IMR-90 (cell line): ENCODE measurements at regions not wholly inside any gene's neighbourhood (a gene's known extent, or its start where the extent isn't known, plus 50 kb on each side); places are given as distances from the start of the nearest gene placed in this dataset.

Experiments
- ATAC-seq: fragments of 200-7000 bp; cut with Tn5 transposase; 2 replicates; pipeline ENCODE4 v1.9.1; 2020; ENCODE audit warnings: low read depth, mild to moderate bottlenecking, moderate library complexity
- BruUV-seq: library from RNA; stranded (reverse); fragments of 400-500 nt; replicated peaks from 2 replicates; lab custom pipeline; 2021; lab: Mats Ljungman, UMichigan
- CTCF ChIA-PET: fragments of 300-600 bp; formaldehyde crosslinking; extraction: SDS; loops from one replicate; lab custom pipeline; 2021; ENCODE audit warnings: antibody characterized with exemption; lab: Yijun Ruan, JAX
- POLR2A ChIA-PET: fragments of 300-600 bp; sonication (Branson Sonifier 250); formaldehyde crosslinking; loops from one replicate; lab custom pipeline; 2022; ENCODE audit warnings: antibody characterized with exemption; ENCODE audit not compliant: unreplicated experiment; lab: Charles Lee
- DNase-seq: peaks from one replicate; pipeline ENCODE4 v3.0.0; 2013
- H2AFZ ChIP-seq: replicated peaks from 2 replicates; pipeline ENCODE3; 2013; ENCODE audit warnings: low read length, mild to moderate bottlenecking; ENCODE audit not compliant: poor library complexity
- H2AK5ac ChIP-seq: 2 replicates; pipeline ENCODE4 v1.6.1; 2013; ENCODE audit warnings: low read depth, low read length, inconsistent platforms
- H2AK9ac ChIP-seq: replicated peaks from 2 replicates; pipeline ENCODE3; 2013; ENCODE audit warnings: mild to moderate bottlenecking, low read depth, low read length, moderate library complexity; ENCODE audit not compliant: poor library complexity
- H2BK120ac ChIP-seq: 2 replicates; pipeline ENCODE4 v1.6.1; 2013; ENCODE audit warnings: low read depth, low read length, inconsistent platforms
- H2BK15ac ChIP-seq: 3 replicates; pipeline ENCODE4 v1.6.1; 2013; ENCODE audit warnings: low read depth, low read length, inconsistent platforms
- H2BK20ac ChIP-seq: 2 replicates; pipeline ENCODE4 v1.6.1; 2013; ENCODE audit warnings: low read depth, mild to moderate bottlenecking, inconsistent platforms, low read length, moderate library complexity
- H2BK5ac ChIP-seq: 2 replicates; pipeline ENCODE4 v1.6.1; 2013; ENCODE audit warnings: mild to moderate bottlenecking, low read depth, low read length, inconsistent platforms; ENCODE audit not compliant: poor library complexity, severe bottlenecking
- H3K14ac ChIP-seq: replicated peaks from 2 replicates; pipeline ENCODE4 v1.6.1; 2013; ENCODE audit warnings: low read depth, low read length, inconsistent platforms
- H3K18ac ChIP-seq: 2 replicates; pipeline ENCODE4 v1.6.1; 2013; ENCODE audit warnings: low read depth, low read length, control low read depth
- H3K23ac ChIP-seq: 2 replicates; pipeline ENCODE4 v1.6.1; 2013; ENCODE audit warnings: low read depth, low read length, inconsistent platforms
- H3K27ac ChIP-seq: 2 replicates; pipeline ENCODE4 v1.5.1; 2013; ENCODE audit warnings: mild to moderate bottlenecking, control low read depth, low read length; ENCODE audit not compliant: insufficient read depth
- H3K27me3 ChIP-seq: 2 replicates; pipeline ENCODE4 v1.6.1; 2013; ENCODE audit warnings: low read length; ENCODE audit not compliant: control insufficient read depth, insufficient read depth
- H3K36me3 ChIP-seq: 2 replicates; pipeline ENCODE4 v1.6.1; 2013; ENCODE audit warnings: low read length, mixed read lengths; ENCODE audit not compliant: control insufficient read depth, insufficient read depth
- H3K4ac ChIP-seq: 2 replicates; pipeline ENCODE4 v1.6.1; 2013; ENCODE audit warnings: low read depth, low read length, inconsistent platforms
- H3K4me1 ChIP-seq: 2 replicates; pipeline ENCODE4 v1.6.1; 2013; ENCODE audit warnings: low read length, mixed read lengths; ENCODE audit not compliant: control insufficient read depth, insufficient read depth
- H3K4me2 ChIP-seq: 2 replicates; pipeline ENCODE4 v1.6.1; 2013; ENCODE audit warnings: low read depth, mild to moderate bottlenecking, control low read depth, low read length, moderate library complexity
- H3K4me3 ChIP-seq: 2 replicates; pipeline ENCODE4 v1.5.1; 2013; ENCODE audit warnings: low read depth, mild to moderate bottlenecking, control low read depth, low read length, moderate library complexity; ENCODE audit not compliant: insufficient read depth
- H3K56ac ChIP-seq: 2 replicates; pipeline ENCODE4 v1.6.1; 2013; ENCODE audit warnings: low read length, inconsistent platforms; ENCODE audit not compliant: insufficient read depth; ENCODE audit errors: extremely low read depth
- H3K79me1 ChIP-seq, 2 experiments: 2 replicates each; pipeline ENCODE4 v1.6.1; 2013; ENCODE audit warnings: low read length in 2 of 2, inconsistent platforms in 1 of 2, low read depth in 1 of 2
- H3K9ac ChIP-seq: 2 replicates; pipeline ENCODE4 v1.6.1; 2013; ENCODE audit warnings: low read depth, low read length, control low read depth
- H3K9me1 ChIP-seq: 2 replicates; pipeline ENCODE4 v1.6.1; 2013; ENCODE audit warnings: low read length, inconsistent platforms; ENCODE audit not compliant: insufficient read depth
- H3K9me3 ChIP-seq: 2 replicates; pipeline ENCODE4 v1.6.1; 2013; ENCODE audit warnings: low read length; ENCODE audit not compliant: control insufficient read depth, insufficient read depth
- H4K20me1 ChIP-seq: 2 replicates; pipeline ENCODE4 v1.6.1; 2013; ENCODE audit warnings: low read length, inconsistent platforms; ENCODE audit not compliant: insufficient read depth
- H4K5ac ChIP-seq: 2 replicates; pipeline ENCODE4 v1.6.1; 2013; ENCODE audit warnings: mild to moderate bottlenecking, low read depth, low read length, control low read depth
- H4K8ac ChIP-seq, 2 experiments: 2 replicates each; pipeline ENCODE4 v1.6.1; 2013; ENCODE audit warnings: low read depth in 2 of 2, low read length in 2 of 2, control low read depth in 1 of 2, inconsistent platforms in 1 of 2
- H4K91ac ChIP-seq: 2 replicates; pipeline ENCODE4 v1.6.1; 2013; ENCODE audit warnings: low read depth, low read length, inconsistent platforms; ENCODE audit not compliant: insufficient read depth
- FOS ChIP-seq: fragments of 150-350 bp; IDR thresholded peaks from 2 replicates; pipeline ENCODE4 v1.6.1; 2016; ENCODE audit warnings: low read depth, low read length
- MAFK ChIP-seq: IDR thresholded peaks from 2 replicates; pipeline ENCODE4 v1.6.1; 2012; ENCODE audit warnings: low read depth, low read length, improper control_type of control experiment
- whole genome bisulfite sequencing, 2 experiments: methylation state at CpG; one replicate each; pipeline versions ENCODE4 v1.1.5 to v1.1.7; 2013; ENCODE audit warnings: missing lambda C conversion rate in 2 of 2; ENCODE audit not compliant: insufficient read length in 1 of 2; ENCODE audit errors: extremely low coverage in 2 of 2; 5-methylcytosine and 5-hydroxymethylcytosine counted together
- dilution Hi-C: fragments of 300-500 bp; cut with HindIII; formaldehyde crosslinking; loops from one replicate; pipeline ENCODE4 v1.14.3; 2018; ENCODE audit warnings: low sequenced_read_pairs; ENCODE audit not compliant: unreplicated experiment
- in situ Hi-C: fragments of 300-500 bp; cut with MboI; formaldehyde crosslinking; loops from 3 replicates; pipeline ENCODE4 v1.14.3; 2019; ENCODE audit warnings: low sequenced_read_pairs, inconsistent platforms, mixed read lengths
- intact Hi-C: fragments of 100-400 bp; cut with micrococcal nuclease; formaldehyde crosslinking; loops from 2 replicates; pipeline ENCODE4 v1.10.0; 2022

GRCh38 chr5:124644582-124644981 lies 101.9 kb downstream of the ZNF608 start:
- Histone ChIP-seq H4K8ac (no peak overlapping the region), H3K4ac (no peak overlapping the region), H3K14ac (no peak overlapping the region), H3K79me1 (peaks cover 7 to 43% of the 10 kb centered on the region in 2 experiments), H3K9ac (no peak overlapping the region), H2BK5ac (no peak overlapping the region), H2BK120ac (no peak overlapping the region), H3K4me2 (no peak overlapping the region), H3K4me3 (no peak overlapping the region), H4K5ac (no peak overlapping the region), H3K56ac (no peak overlapping the region), H4K91ac (no peak overlapping the region), H3K36me3 (peaks cover 36% of the 10 kb centered on the region), H3K4me1 (peaks cover 17% of the 10 kb centered on the region), H3K27me3 (no peaks in the 10 kb centered on the region), H2AK5ac (no peak overlapping the region), H3K9me3 (no peaks in the 10 kb centered on the region), H2BK15ac (no peak overlapping the region; the same call in 2 of the 3 replicates), H3K9me1 (peaks cover 15% of the 10 kb centered on the region), H3K18ac (no peak overlapping the region), H3K23ac (no peak overlapping the region), H3K27ac (no peak overlapping the region), H2BK20ac (no peak overlapping the region), H2AK9ac (no peak overlapping the region), H4K20me1 (no peaks in the 10 kb centered on the region), H2AFZ (no peak overlapping the region)
- dilution Hi-C loops (no loop called here), in situ Hi-C loops (no loop called here), intact Hi-C loops (no loop called here)
- CTCF ChIA-PET = no interaction called here
- no peak for ATAC-seq
- TF ChIP-seq MAFK = peak; percentile 49
- TF ChIP-seq FOS = no peak
- no peak for DNase-seq
- BruUV-seq = no TSS peak
- WGBS, 2 experiments = no CpG with 5 or more reads among the region's 1 CpG
- POLR2A ChIA-PET = no interaction called here
